HCT116 (cell line): ENCODE measurements at regions not wholly inside any gene's neighbourhood (a gene's known extent, or its start where the extent isn't known, plus 50 kb on each side); places are given as distances from the start of the nearest gene placed in this dataset.

Experiments used
- POLR2AphosphoS5 ChIP-seq: IDR thresholded peaks from 2 replicates; pipeline ENCODE4 v1.6.1; 2011; ENCODE audit warnings: mild to moderate bottlenecking, low read depth, low read length, moderate library complexity
- TF ChIP-seq, protein P1 (sequence below), 3 experiments: fragments of 200-600 bp in 1 of 3; sonication (generic) in 1 of 3; IDR thresholded peaks in 2 of 3; conservative IDR thresholded peaks in 1 of 3; 2 replicates each; pipeline ENCODE4 v1.5.1; 2012 to 2017; ENCODE audit warnings: low read depth in 2 of 3, low read length in 2 of 3, antibody characterized with exemption in 1 of 3, borderline replicate concordance in 1 of 3, control low read depth in 1 of 3, mild to moderate bottlenecking in 1 of 3, mixed read lengths in 1 of 3, mixed run types in 1 of 3, moderate library complexity in 1 of 3; ENCODE audit not compliant: insufficient read depth in 1 of 3

GRCh38 chr3:177374323-177374722, 177.0 kb upstream of the TBL1XR1 start:
- TF ChIP-seq POLR2AphosphoS5, result no peak
- TF ChIP-seq, protein P1, sequence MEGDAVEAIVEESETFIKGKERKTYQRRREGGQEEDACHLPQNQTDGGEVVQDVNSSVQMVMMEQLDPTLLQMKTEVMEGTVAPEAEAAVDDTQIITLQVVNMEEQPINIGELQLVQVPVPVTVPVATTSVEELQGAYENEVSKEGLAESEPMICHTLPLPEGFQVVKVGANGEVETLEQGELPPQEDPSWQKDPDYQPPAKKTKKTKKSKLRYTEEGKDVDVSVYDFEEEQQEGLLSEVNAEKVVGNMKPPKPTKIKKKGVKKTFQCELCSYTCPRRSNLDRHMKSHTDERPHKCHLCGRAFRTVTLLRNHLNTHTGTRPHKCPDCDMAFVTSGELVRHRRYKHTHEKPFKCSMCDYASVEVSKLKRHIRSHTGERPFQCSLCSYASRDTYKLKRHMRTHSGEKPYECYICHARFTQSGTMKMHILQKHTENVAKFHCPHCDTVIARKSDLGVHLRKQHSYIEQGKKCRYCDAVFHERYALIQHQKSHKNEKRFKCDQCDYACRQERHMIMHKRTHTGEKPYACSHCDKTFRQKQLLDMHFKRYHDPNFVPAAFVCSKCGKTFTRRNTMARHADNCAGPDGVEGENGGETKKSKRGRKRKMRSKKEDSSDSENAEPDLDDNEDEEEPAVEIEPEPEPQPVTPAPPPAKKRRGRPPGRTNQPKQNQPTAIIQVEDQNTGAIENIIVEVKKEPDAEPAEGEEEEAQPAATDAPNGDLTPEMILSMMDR (IDR thresholded peaks at IDR 0.05 in 2 of 3, conservative IDR thresholded peaks at IDR 0.05 in 1 of 3; ENCODE audit: borderline replicate concordance in 1 of 3, insufficient read depth in 1 of 3, low read depth in 2 of 3, low read length in 2 of 3), result no peak
